ENCODE measurements at regions not wholly inside any gene's neighbourhood (a gene's known extent, or its start where the extent isn't known, plus 50 kb on each side); places are given as distances from the start of the nearest gene placed in this dataset.

GRCh38 chr6:150738092-150738629 lies 127.3 kb upstream of the MTHFD1L start:
- no peak for DNase-seq (ENCODE audit: low spot score in 2 of 2)
- Histone ChIP-seq H3K4me3 (no peak overlapping the region), H3K27me3 (no peaks in the 10 kb centered on the region), H3K27ac (peak overlapping the region in 1 of 4 donors; percentile 42), H3K9me3 (no peaks in the 10 kb centered on the region), H3K4me1 (peaks cover 0 to 14% (median 0%) of the 10 kb centered on the region in 4 donors), H3K36me3 (peaks cover 0 to 9% (median 0%) of the 10 kb centered on the region in 3 donors)
- no peak for TF ChIP-seq CTCF (IDR thresholded peaks at IDR 0.05)
- TF ChIP-seq POLR2A (IDR thresholded peaks at IDR 0.05) = no peak
- TF ChIP-seq EP300 (IDR thresholded peaks at IDR 0.05) = no peak
- 64 to 77% methylated on average over 6 of the region's 6 CpGs for WGBS, 2 donors

GRCh38 chr6:150739711-150740349 lies 125.7 kb upstream of the MTHFD1L start:
- Histone ChIP-seq H3K27me3 (no peaks in the 10 kb centered on the region), H3K4me3 (no peak overlapping the region), H3K36me3 (no peaks in the 10 kb centered on the region), H3K27ac (peak overlapping the region in 2 of 4 donors; percentile 2 to 48), H3K4me1 (peaks cover 0 to 14% (median 0%) of the 10 kb centered on the region in 4 donors), H3K9me3 (no peaks in the 10 kb centered on the region)
- no peak for DNase-seq (ENCODE audit: low spot score in 2 of 2)
- 59 to 60% methylated on average over 2 of the region's 2 CpGs for WGBS, 2 donors
- no peak for TF ChIP-seq POLR2A (IDR thresholded peaks at IDR 0.05)
- TF ChIP-seq CTCF (IDR thresholded peaks at IDR 0.05) = no peak
- no peak for TF ChIP-seq EP300 (IDR thresholded peaks at IDR 0.05)

GRCh38 chr6:150740453-150740852 lies 125.0 kb upstream of the MTHFD1L start:
- Histone ChIP-seq H3K27ac (peak overlapping the region in 1 of 4 donors; percentile 48), H3K4me1 (peaks cover 0 to 14% (median 0%) of the 10 kb centered on the region in 4 donors), H3K4me3 (no peak overlapping the region), H3K9me3 (no peaks in the 10 kb centered on the region), H3K27me3 (no peaks in the 10 kb centered on the region), H3K36me3 (no peaks in the 10 kb centered on the region)
- no peak for DNase-seq (ENCODE audit: low spot score in 2 of 2)
- TF ChIP-seq POLR2A (IDR thresholded peaks at IDR 0.05) = no peak
- no peak for TF ChIP-seq EP300 (IDR thresholded peaks at IDR 0.05)
- no peak for TF ChIP-seq CTCF (IDR thresholded peaks at IDR 0.05)
- 36 to 51% methylated on average over 8 of the region's 8 CpGs for WGBS, 2 donors

- H3K27me3 ChIP-seq = no peaks in the 10 kb centered on the region
- 52 to 53% methylated on average over 6 of the region's 6 CpGs for WGBS, 2 donors
- H3K36me3 ChIP-seq = no peaks in the 10 kb centered on the region
- H3K4me1 ChIP-seq = peaks cover 0 to 14% (median 0%) of the 10 kb centered on the region in 4 donors
- peak; percentile 16 to 42 (median 25) for TF ChIP-seq CTCF (IDR thresholded peaks at IDR 0.05)
- no peak for TF ChIP-seq EP300 (IDR thresholded peaks at IDR 0.05)
- DNase-seq (ENCODE audit: low spot score in 2 of 2) = peak in 1 of 2 donors; percentile 46
- peak overlapping the region in 1 of 4 donors; percentile 28 for H3K27ac ChIP-seq
- no peak overlapping the region for H3K4me3 ChIP-seq
- no peaks in the 10 kb centered on the region for H3K9me3 ChIP-seq
These were observed 123.8 kb upstream of the MTHFD1L start for GRCh38 chr6:150741633-150742200.
